ENCODE measurements at regions not wholly inside any gene's neighbourhood (a gene's known extent, or its start where the extent isn't known, plus 50 kb on each side); places are given as distances from the start of the nearest gene placed in this dataset.

- Histone ChIP-seq H4K20me1 (ENCODE audit: control insufficient read depth, insufficient read depth, low read length, poor library complexity, severe bottlenecking) (no peaks in the 10 kb centered on the region), H2AFZ (ENCODE audit: insufficient read depth, low read depth, low read length, poor library complexity, severe bottlenecking) (no peak overlapping the region), H3K36me3 (replicated peaks in 1 of 2; ENCODE audit: control extremely low read depth in 1 of 2, control insufficient read depth in 1 of 2, extremely low read depth in 1 of 2, insufficient read depth in 2 of 2, low read length in 1 of 2) (no peaks in the 10 kb centered on the region), H3K9ac (ENCODE audit: low read length) (no peak overlapping the region), H3K27me3 (replicated peaks in 1 of 4; ENCODE audit: control extremely low read depth in 1 of 4, control insufficient read depth in 3 of 4, insufficient read depth in 4 of 4, low read length in 3 of 4) (no peaks in the 10 kb centered on the region), H3K9me3 (ENCODE audit: control extremely low read depth in 1 of 3, control insufficient read depth in 2 of 3, insufficient read depth in 1 of 3, low read length in 2 of 3) (no peaks in the 10 kb centered on the region), H3K27ac (ENCODE audit: low read length in 2 of 2) (no peak overlapping the region), H3K79me2 (ENCODE audit: control insufficient read depth, insufficient read depth, low read length) (no peaks in the 10 kb centered on the region), H3K4me3 (ENCODE audit: control extremely low read depth in 1 of 5, extremely low read depth in 1 of 5, insufficient read depth in 1 of 5, low read depth in 2 of 5, low read length in 4 of 5) (no peak overlapping the region), H3K4me2 (replicated peaks; ENCODE audit: low read depth, low read length, poor library complexity, severe bottlenecking) (no peak overlapping the region), H3K4me1 (ENCODE audit: control insufficient read depth in 2 of 2, insufficient read depth in 2 of 2, low read length in 2 of 2) (peaks cover 25 to 33% of the 10 kb centered on the region in 2 donors)
- Mint-ChIP-seq H3K4me3 (no peak overlapping the region), H3K27me3 (no peaks in the 10 kb centered on the region), H3K4me1 (peaks cover 47% of the 10 kb centered on the region), H3K27ac (peak overlapping the region; percentile 2), H3K9me3 (ENCODE audit: insufficient read depth) (no peaks in the 10 kb centered on the region)
- ChIA-PET POLR2A (no interaction called here), CTCF (interaction anchor here (1.2 kb wide), 1 partner anchor 14 kb away, joined by 3 read pairs; no protein-coding TSS in a partner anchor)
- no peak for ATAC-seq (ENCODE audit: low read depth)
- intact Hi-C loops (cut with micrococcal nuclease) = no loop called here
- 56% methylated on average over 2 of the region's 3 CpGs for WGBS (ENCODE audit: insufficient coverage)
- TF ChIP-seq EZH2 (IDR thresholded peaks at IDR 0.05; ENCODE audit: borderline replicate concordance, insufficient read depth, low read depth, low read length, poor library complexity, severe bottlenecking) = no peak
- TF ChIP-seq CTCF (IDR thresholded peaks at IDR 0.05) = no peak
- DNase-seq = no peak
These were observed 124.3 kb downstream of the ZNF280B start for GRCh38 chr22:22384267-22384666.

GRCh38 chr22:22384668-22385244 lies 123.8 kb downstream of the ZNF280B start:
- H3K4me1 ChIP-seq (ENCODE audit: control insufficient read depth in 2 of 2, insufficient read depth in 2 of 2, low read length in 2 of 2) = peaks cover 20 to 28% of the 10 kb centered on the region in 2 donors
- Mint-ChIP-seq H3K27ac (no peak overlapping the region), H3K4me3 (no peak overlapping the region), H3K4me1 (peaks cover 42% of the 10 kb centered on the region), H3K9me3 (ENCODE audit: insufficient read depth) (no peaks in the 10 kb centered on the region), H3K27me3 (no peaks in the 10 kb centered on the region)
- H3K9me3 ChIP-seq (ENCODE audit: control extremely low read depth in 1 of 3, control insufficient read depth in 2 of 3, insufficient read depth in 1 of 3, low read length in 2 of 3) = no peaks in the 10 kb centered on the region
- H4K20me1 ChIP-seq (ENCODE audit: control insufficient read depth, insufficient read depth, low read length, poor library complexity, severe bottlenecking) = no peaks in the 10 kb centered on the region
- ChIA-PET POLR2A (no interaction called here), CTCF (interaction anchor here (0.7 to 1.2 kb wide), 2 partner anchors 14 to 536 kb away, joined by 3 read pairs; no protein-coding TSS in a partner anchor)
- TF ChIP-seq EZH2 (IDR thresholded peaks at IDR 0.05; ENCODE audit: borderline replicate concordance, insufficient read depth, low read depth, low read length, poor library complexity, severe bottlenecking) (no peak), CTCF (IDR thresholded peaks at IDR 0.05) (no peak)
- H3K4me2 ChIP-seq (replicated peaks; ENCODE audit: low read depth, low read length, poor library complexity, severe bottlenecking) = no peak overlapping the region
- no peaks in the 10 kb centered on the region for H3K27me3 ChIP-seq (replicated peaks in 1 of 4; ENCODE audit: control extremely low read depth in 1 of 4, control insufficient read depth in 3 of 4, insufficient read depth in 4 of 4, low read length in 3 of 4)
- WGBS (ENCODE audit: insufficient coverage) = no CpG with 5 or more reads among the region's 2 CpGs
- no peak overlapping the region for H3K27ac ChIP-seq (ENCODE audit: low read length in 2 of 2)
- H3K79me2 ChIP-seq (ENCODE audit: control insufficient read depth, insufficient read depth, low read length) = no peaks in the 10 kb centered on the region
- no peak overlapping the region for H2AFZ ChIP-seq (ENCODE audit: insufficient read depth, low read depth, low read length, poor library complexity, severe bottlenecking)
- no peak for ATAC-seq (ENCODE audit: low read depth)
- H3K9ac ChIP-seq (ENCODE audit: low read length) = no peak overlapping the region
- H3K4me3 ChIP-seq (ENCODE audit: control extremely low read depth in 1 of 5, extremely low read depth in 1 of 5, insufficient read depth in 1 of 5, low read depth in 2 of 5, low read length in 4 of 5) = no peak overlapping the region
- intact Hi-C loops (cut with micrococcal nuclease) = no loop called here
- DNase-seq = no peak
- no peaks in the 10 kb centered on the region for H3K36me3 ChIP-seq (replicated peaks in 1 of 2; ENCODE audit: control extremely low read depth in 1 of 2, control insufficient read depth in 1 of 2, extremely low read depth in 1 of 2, insufficient read depth in 2 of 2, low read length in 1 of 2)
